GM19351 (cell line): ENCODE measurements at regions not wholly inside any gene's neighbourhood (a gene's known extent, or its start where the extent isn't known, plus 50 kb on each side); places are given as distances from the start of the nearest gene placed in this dataset.
"Not testable (repeated sequence)": the region's sequence is repeated elsewhere in the genome, so short reads cannot be mapped to it uniquely, and the experiment has no call there.

ENCODE experiments used
- ATAC-seq: cut with Tn5 transposase; IDR thresholded peaks from one replicate; pipeline ENCODE4 v1.9.1; 2021; ENCODE audit warnings: mild to moderate bottlenecking, moderate library complexity; ENCODE audit not compliant: unreplicated experiment

- ATAC-seq: no peak
Measured at GRCh38 chr16:50451951-50452508, 83.2 kb upstream of the BRD7 start.

DNA sequence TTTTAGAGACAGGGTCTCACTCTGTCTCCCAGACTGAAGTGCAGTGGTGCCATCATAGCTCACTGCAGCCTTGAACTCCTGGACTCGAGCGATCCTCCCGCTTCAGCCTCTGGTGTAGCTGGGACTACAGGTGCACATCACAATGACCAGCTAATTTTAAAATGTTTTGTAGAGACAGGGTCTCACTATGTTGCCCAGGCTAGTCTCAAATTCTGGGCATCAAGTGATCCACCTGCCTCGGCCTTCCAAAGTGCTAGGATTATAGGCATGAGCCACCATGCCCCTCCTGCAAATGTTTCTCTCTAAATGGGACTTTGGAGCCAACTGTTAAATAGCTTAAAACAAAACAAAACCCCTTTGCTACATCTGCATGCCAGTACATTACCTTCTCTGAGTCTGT is 82.2 kb upstream of the BRD7 start:
- ATAC-seq: no peak

GRCh38 chr16:50449800-50450199 is 81.0 kb upstream of the BRD7 start:
- ATAC-seq: no peak

- ATAC-seq: no peak
Measured at GRCh38 chr16:50448981-50449380, 80.2 kb upstream of the BRD7 start.

DNA sequence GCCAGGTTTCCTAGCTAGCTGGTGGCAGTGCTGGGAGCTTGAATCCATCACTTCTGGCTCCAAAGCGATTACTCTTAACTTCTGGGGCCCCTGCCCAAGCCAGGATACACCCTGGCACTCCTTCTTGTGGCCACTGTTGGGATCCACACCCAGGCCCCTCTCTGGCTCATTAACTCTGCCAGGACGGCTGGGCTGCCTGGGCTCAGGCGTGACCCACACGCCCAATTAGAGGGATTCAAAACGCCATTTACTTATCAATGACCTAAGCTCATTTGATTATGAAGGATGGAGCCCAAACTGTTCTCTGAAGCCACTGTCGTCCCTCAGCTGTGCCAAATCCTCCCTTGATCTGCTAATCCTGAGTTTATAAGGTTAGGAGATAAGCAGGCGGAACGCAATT is 79.7 kb upstream of the BRD7 start:
- ATAC-seq: no peak

DNA sequence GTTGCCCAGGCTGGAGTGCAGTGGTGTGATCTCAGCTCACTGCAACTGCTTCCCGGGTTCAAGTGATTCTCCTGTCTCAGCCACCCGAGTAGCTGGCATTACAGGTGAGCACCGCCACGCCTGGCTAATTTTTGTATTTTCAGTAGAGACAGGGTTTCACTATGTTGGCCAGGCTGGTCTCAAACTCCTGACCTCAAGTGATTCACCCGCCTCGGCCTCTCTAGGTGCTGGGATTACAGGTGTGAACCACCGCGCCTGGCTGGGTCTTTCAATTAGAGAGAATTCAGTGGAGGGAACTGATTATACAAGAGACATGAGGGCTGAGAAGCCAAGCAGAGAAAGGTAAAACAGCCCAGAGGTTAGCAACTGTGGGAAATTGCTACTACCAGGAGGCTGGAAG is 78.6 kb upstream of the BRD7 start:
- ATAC-seq: not testable (repeated sequence)

DNA sequence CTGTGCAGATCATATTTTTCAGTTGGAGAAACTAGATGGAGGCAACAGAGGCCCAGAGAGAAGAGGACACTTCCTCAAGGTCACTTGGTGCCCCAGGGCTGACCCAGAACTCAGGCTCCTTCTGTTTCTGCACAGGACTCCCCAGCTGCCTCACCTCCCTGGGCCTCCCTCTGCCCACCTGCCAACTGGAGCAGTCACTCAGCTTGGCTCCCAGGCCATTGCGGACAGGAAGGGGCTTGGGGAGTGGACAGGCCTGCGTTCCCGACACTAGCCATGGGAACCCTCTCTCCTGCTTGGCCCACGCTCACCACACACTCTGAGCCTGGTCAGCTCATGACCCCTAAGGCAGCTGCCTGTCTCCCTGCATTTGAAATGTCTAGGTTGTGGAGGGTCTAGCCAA is 78.1 kb upstream of the BRD7 start:
- no peak for ATAC-seq

- ATAC-seq: no peak
Measured at GRCh38 chr16:50445621-50446555, 77.1 kb upstream of the BRD7 start.

DNA sequence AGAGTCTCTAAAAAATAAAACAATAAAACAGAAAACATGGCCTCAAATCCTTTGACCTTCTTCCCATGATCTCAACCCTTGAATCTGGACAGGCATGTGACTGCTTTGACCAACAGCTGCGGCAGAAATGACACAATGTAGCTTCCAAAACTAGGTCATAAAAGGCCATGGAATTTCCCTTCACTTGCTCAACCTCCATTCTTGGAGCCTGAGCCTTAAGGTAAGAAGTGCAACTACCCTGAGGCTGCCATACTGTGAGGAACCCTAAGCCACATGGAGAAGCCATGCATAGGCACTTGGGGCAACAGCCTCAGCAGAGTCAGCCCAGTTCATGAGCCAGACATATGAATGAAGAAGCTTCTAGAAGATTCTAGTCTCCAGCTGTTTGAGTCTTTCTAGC is 75.7 kb upstream of the BRD7 start:
- ATAC-seq: no peak

GRCh38 chr16:50442221-50442620 is 73.4 kb upstream of the BRD7 start:
- no peak for ATAC-seq

DNA sequence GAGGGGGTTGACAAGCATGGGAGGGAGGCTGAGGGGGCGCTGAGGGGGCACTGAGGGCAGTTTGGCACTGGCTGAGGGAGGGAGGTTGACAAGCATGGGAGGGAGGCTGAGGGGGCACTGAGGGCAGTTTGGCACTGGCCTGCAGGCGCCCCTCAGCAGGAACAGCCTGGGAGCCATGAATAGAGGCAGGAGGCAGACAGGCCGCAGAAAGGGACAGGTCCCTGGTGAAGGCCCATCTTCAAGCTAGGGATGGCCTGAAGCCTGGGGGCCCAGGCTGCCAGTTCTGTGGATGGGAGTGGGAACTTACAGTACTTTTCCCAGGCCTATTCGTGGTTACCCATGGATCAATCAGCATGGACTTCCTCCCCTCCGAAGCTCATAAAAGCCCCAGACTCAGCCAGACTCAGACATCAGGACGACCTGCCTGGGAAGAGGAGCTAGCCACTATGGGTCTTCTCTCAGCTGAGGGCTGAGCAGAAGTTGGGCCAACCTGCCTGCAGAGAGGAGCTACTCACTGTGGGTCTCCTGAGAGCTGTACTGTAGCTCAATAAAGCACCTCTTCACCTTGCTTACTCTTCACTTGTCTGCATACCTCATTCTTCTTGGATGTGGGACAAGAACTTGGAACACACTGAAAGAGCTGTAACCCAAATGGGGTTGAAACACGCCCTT is 72.8 kb upstream of the BRD7 start:
- ATAC-seq: no peak

DNA sequence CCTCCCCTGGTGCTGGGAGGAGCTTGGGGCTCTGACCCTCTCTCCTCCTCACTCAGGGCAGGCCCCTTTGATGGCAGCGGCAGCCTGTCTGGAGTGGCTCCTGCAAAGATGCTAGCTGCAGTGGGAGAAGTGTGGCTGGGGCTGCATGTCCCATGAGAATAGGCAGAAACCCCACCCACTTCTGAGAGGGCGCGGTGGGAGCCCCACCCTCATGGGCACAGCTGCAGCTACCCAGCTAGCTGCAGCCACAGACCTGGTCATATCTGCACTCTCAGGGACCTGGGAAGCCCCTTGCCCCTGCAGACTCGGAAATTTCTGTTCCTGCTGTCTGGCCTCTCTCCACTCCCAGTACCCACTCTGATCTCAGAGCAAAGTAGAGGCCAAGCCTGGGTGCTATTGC is 72.2 kb upstream of the BRD7 start:
- ATAC-seq: no peak

- ATAC-seq: no peak
Measured at GRCh38 chr16:50440531-50440930, 71.7 kb upstream of the BRD7 start.

DNA sequence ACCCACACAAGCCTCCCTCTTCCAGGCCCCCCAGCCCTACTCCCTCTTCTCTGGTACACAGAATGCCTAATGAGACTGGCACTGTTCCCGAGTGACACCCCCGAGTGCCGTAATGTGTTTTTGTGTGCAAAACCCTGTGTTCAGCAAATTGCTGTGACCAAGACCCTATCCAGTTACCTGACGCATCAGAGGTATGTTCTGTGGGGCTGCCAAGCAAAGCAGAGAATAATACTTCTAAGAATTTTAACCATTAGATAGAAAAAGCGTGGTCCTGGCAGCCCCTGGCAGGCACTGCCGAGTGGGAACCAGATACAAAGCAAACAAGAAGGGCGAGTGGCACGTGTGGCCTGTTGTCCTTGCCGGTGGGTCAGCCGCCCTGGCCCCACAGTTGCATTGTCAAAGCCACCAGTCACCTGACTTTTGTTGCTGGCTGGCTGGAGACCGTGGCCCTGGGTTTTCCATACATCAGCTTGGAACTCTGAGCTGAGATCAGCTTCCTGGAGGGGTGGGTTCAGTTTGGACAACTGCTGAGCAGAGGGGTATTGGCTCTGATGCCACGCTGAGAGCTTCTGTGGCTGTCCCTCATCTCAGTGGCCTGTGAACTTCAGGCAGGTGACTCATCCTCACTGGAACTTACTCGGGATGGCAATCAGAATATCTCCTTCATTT is 69.1 kb upstream of the BRD7 start:
- ATAC-seq: no peak

- ATAC-seq: no peak
Measured at GRCh38 chr16:50436271-50436670, 67.5 kb upstream of the BRD7 start.

- no peak for ATAC-seq
Measured at GRCh38 chr16:50434872-50435478, 66.2 kb upstream of the BRD7 start.

GRCh38 chr16:50430076-50430475 is 61.3 kb upstream of the BRD7 start:
- ATAC-seq: no peak

DNA sequence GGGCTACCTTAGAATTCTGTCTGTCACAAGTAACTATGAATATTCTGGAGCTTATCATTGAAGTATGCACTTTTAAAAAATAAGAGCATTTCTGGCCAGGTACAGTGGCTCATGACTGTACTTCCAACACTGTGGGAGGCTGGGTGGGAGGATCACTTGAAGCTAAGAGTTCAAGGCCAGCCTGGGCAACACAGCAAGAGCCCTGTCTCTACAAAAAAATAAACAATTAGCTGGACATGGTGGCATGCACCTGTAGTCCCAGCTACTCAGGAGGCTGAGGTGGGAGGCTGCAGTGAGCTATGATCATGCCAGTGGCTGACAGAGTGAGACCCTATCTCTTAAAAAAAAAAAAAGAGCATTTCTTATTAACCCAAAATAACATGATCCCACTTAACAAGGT is 60.0 kb upstream of the BRD7 start:
- ATAC-seq: no peak

- ATAC-seq: no peak
Measured at GRCh38 chr16:50428116-50428515, 59.3 kb upstream of the BRD7 start.

DNA sequence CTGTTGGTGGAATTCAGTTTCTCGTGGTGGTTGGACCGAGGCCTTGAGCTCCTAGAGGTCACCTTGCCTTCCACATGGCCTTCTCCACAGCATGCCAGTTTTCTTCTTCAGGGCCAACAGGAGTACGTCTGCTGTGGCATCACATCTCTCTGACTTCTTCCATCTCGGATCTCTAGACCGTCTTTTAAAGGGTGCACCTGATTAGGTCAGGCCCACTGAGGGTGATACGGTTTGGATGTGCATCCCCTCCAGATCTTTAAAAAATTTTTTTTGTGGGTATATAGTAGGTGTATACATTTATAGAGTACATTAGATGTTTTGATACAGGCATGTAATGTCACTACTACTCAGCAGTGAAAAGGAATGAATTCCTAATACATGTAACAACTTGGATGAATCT is 58.3 kb upstream of the BRD7 start:
- ATAC-seq: no peak

- ATAC-seq: no peak
Measured at GRCh38 chr16:50425648-50426047, 56.9 kb upstream of the BRD7 start.
